HG03520 (cell line): ENCODE measurements at regions not wholly inside any gene's neighbourhood (a gene's known extent, or its start where the extent isn't known, plus 50 kb on each side); places are given as distances from the start of the nearest gene placed in this dataset.

ENCODE experiments used
- ATAC-seq: cut with Tn5 transposase; IDR thresholded peaks from one replicate; pipeline ENCODE4 v1.9.1; 2021; ENCODE audit warnings: mild to moderate bottlenecking, moderate library complexity; ENCODE audit not compliant: unreplicated experiment

DNA sequence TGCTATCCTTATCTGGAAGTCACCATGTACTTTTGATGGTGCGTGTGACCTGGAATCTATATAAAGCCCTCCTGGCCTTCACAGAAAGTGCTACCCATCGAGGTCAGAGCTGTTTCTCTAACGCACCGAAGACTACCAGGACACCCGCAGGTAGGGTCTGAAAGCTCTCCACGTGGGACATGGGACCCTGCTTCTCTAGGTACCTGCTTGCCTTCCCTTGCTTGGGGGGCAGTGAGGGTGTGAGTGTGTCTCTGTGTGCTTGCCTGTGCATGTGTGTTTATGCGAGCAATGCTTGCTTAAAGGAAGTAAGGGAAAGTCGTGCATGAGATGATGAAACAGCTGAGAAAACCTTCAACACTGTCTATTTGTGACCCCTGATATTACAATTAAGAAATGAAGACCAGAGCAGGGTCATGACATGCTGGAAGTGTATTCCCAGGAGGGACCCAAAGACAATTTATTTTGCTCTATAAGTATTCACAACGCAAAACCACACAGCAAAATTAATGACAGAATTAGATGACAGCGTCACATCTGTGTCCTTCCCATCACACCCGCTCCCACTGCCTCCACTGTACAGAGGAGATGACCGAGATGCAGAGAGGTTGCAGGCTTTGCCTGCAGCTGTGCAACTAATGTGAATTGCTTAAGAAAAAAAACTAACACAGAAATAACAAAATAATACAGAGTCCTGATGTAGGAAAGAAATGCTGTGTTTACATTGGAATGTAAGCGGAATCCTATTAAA lies 76.4 kb upstream of the HELT start:
- ATAC-seq, result no peak

DNA sequence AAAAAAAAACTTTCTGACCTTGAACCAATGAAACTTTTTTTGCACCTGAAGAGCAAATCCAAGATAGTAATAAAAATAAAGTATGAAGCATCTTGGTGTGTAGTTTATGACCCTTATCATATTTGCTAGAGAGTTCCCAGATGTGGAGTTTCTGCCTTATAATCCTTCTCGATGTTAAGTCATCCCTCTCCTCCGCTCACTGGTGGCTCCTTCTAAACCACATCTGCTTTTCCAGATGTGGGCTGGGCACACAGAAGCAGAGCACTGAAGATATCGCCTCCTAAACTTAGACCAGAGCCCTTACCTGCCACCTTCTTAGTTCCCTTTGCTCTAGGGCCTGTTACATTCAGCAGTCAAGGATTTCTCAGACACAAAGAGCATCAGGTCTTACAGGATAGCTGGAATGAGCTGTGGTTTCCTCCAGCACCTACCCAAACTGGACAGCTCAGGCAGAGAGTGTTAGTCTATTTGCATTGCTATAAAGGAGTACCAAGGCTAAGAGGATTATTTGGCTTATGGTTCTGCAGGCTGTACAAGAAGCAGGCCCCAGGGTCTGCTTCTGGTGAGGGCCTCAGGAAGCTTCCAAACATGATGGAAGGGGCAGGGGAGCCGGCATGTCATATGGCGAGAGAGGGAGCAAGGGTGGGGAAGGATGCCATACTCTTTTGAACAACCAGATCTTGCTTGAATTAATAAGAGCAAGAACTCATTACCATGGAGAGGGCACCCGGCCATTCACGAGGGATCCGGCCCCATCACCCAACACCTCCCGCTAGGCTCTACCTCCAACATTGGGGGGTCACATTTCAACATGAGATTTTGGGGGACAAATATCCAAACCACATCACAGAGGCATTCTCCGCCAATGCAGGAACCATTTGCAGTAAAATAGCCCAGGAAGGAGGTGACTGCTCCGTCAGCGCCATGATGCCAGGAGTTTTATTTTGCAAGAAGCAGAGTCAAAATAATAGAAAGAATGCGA lies 75.6 kb upstream of the HELT start:
- ATAC-seq, result no peak

- no peak for ATAC-seq
Observed at GRCh38 chr4:184949020-184949419, 69.3 kb upstream of the HELT start.

DNA sequence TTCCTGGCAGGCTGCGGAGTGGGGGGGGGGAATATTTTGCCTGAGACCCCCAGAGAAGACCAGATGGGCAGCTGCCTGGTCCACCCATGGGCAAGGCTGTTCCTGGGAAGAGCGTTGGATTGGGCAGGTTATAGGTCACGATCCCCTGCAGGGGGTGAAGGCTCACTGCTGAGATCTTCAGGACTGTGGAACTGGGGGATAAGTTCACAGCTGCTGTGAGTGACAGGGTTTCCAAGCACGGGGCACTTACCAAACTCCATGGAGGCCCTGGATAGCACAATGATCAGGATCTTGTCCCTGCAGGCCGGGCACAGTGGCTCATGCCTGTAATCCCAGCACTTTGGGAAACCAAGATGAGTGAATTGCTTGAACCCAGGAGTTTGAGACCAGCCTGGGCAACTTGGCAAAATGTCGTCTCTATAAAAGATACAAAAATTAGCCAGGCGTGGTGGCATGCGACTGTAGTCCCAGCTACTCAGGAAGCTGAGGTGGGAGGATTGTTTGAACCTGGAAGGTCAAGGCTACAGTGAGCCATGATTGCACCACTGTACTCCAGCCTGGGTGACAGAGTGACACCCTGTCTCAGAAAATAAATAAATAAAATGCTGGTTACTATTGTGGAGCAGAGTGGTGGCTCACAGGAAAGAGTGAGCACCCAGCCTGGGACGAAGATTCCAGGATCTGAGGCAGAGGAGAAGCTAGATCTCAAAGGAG lies 68.0 kb upstream of the HELT start:
- no peak for ATAC-seq

DNA sequence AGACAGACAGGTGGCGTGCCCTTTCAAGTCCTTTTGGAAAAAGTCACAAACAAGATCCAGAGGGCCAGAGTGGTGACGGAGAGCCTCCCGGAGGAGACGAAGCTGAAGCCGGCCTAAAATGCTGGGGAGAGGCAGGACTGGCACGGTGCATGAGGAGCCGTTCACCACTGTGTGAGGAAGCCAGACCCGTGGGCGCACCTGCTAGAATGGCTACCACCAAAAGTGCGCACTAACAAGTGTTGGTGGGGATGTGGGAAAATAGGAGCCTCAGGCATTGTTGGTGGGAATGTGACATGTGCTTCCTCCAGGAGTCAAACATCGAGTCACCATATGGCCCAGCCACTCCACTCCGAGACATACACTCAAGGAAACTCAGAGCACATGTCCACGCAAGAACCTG lies 67.4 kb upstream of the HELT start:
- ATAC-seq, result no peak

- ATAC-seq, result no peak
Observed at GRCh38 chr4:184951668-184952160, 66.6 kb upstream of the HELT start.

DNA sequence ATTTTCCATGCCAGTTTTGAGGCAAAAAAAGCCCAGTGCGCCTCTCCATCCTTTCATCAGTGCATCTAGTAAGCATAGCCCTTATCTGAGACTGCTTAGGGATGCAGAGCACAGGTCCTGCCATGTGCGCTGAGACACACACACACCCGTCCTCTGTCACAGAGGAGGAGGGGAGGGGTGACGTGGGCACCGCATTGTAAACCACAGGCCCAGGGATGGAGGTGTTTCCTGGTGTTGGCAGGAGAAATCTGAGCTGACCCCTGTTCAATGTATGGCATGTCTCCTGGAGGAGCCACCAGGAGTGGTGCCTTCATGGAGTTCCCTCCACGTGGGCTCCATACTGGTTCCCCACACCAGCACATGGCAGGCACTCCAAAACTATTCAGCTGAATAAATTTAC lies 65.8 kb upstream of the HELT start:
- ATAC-seq, result no peak

GRCh38 chr4:184953421-184953945 lies 64.8 kb upstream of the HELT start:
- no peak for ATAC-seq

DNA sequence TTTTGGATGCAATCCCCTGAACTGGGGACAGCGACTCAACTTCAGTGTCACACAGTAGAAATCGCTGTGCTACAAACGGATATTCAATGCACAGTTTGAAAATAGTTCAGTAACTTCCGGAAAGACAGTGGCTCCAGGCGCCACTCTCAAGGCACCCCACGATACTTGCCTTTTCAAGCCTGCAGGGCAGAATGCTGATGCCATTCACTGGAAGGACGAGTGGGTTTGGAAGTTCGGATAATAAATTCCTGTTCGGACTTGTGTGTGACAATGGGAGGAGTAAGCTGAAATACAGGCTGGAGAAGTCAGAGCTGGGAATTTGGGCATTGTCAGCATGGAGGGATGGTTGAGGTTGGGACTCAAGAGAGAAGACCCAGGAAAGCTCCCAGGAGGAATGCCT lies 64.3 kb upstream of the HELT start:
- no peak for ATAC-seq

GRCh38 chr4:184954482-184954881 lies 63.8 kb upstream of the HELT start:
- ATAC-seq, result no peak

GRCh38 chr4:184955116-184955515 lies 63.2 kb upstream of the HELT start:
- ATAC-seq, result no peak

DNA sequence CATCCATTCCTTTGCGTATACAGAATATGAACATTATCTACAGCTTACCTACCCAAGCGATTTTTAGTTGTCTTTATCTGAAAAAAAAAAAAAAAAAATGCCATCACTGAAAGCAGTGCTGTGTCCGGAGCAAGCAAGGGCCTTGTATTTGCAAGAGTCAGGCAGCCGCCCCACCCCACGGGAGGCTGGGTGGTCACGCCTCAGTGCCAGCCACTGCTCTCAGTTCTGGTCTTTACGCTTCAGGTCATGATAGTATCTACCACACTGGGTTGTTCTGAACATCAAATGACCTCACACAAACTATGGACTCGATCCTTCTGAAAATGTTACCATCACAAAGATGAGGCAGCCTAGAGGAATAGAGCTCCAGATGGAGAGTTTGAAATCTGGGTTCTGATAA lies 62.7 kb upstream of the HELT start:
- ATAC-seq, result peak; percentile 67

DNA sequence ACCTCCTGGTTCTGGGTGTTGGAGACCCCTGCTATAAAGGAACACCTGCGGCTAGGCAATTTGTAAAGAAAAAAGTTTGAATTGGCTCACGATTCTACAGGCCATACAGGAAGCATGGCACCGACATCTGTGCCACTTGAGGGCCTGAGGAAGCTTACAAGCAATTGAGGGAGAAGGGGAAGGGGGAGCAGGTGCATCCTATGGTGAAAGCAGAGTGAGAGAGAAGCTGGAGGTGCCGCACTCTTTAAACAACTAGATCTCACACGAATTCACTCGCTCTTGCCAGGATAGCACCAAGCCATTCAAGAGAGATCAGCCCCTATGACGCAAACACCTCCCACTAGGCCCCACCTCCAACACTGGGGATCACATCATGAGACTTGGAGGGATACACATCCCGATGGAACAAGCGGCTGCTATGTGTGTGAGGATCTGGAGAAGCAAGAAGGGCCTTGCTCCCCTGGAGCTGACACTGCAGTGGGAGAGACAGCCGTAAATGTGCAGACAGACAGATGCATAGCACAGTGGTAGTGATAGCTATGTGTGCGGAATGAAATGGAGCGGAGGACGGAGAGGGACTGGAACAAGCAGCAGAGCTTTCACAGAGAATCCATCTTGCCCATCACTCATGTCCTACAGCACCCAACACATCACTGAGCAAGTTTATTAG lies 60.7 kb upstream of the HELT start:
- ATAC-seq, result no peak

- ATAC-seq, result no peak
Observed at GRCh38 chr4:184958127-184958922, 60.0 kb upstream of the HELT start.

DNA sequence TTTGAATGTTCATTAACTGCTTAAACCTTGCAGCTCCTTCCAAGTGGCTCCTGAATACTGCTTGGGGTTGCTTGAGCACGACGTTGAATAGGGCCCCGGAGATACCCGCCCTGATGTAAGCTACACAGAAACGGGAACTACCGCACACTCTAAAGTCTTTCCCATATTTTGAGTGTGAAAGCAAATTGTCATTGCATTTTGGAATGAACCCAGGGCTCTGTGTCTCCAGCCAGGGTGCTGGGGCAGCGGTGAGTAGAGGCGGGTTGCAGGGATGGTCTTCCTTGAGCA lies 59.4 kb upstream of the HELT start:
- no peak for ATAC-seq

GRCh38 chr4:184959309-184959708 lies 59.0 kb upstream of the HELT start:
- no peak for ATAC-seq

DNA sequence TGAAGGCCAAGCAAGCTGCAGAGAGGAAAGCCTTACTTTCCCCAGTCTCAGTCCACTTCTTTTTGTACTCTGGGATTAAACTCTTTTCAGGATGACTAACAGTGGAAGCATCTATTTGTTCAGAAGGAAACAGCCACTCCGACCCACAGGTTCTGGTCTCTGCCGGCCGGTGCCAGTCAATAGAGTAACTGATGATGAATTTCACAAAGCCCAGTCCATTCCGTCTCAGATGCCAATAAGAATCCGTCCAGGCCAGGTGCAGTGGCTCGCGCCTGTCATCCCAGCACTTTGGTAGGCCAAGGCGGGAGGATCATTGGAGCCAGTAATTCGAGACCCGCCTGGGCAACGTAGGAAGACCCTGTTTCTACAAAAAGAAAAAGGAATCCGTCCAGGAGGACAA lies 58.5 kb upstream of the HELT start:
- ATAC-seq, result no peak

DNA sequence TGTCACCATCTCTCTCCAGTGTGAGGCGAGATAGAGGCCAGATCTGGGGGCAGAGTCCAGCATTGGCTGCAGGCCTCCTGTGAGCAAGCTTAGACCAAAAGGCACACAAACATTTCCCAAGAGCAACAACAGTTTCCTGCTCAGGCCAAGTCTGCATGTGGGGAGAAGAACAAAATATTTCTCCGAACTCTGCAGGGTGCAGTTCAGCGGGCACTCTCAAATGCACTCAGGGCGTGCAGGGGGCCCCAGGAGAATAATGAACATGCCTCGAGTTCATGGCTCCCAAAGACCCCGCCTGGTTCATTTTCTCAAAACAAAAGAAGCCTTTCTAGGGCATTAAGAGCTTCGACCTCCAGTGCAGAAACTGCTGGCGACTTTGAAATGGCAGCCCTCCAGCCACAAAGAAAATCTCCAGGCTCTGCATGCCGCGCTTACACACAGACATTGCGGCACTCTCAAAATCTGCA lies 57.8 kb upstream of the HELT start:
- ATAC-seq, result no peak

DNA sequence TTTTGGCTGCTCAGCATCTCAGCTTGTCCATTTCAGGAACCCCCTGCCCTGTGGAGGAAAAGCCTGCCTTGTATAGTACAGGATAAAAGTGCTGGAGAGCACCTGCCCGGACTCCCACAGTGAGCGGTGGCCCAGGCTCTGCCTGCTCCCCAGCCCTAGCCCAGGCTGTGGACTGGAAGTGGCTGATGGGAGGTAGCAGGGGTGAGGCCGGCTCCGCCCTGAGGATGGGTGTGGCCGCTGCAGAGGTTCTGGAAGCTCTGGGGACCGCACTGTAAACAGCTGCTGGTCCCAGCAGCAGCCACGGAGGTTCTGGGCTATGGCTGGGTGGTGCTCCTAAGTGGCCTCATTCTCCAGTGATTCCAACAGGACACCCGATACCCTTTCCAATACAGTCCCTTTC lies 56.6 kb upstream of the HELT start:
- no peak for ATAC-seq

GRCh38 chr4:184962125-184962638 lies 56.1 kb upstream of the HELT start:
- no peak for ATAC-seq
